ENCODE measurements at regions not wholly inside any gene's neighbourhood (a gene's known extent, or its start where the extent isn't known, plus 50 kb on each side); places are given as distances from the start of the nearest gene placed in this dataset.

- TF ChIP-seq, protein P1, sequence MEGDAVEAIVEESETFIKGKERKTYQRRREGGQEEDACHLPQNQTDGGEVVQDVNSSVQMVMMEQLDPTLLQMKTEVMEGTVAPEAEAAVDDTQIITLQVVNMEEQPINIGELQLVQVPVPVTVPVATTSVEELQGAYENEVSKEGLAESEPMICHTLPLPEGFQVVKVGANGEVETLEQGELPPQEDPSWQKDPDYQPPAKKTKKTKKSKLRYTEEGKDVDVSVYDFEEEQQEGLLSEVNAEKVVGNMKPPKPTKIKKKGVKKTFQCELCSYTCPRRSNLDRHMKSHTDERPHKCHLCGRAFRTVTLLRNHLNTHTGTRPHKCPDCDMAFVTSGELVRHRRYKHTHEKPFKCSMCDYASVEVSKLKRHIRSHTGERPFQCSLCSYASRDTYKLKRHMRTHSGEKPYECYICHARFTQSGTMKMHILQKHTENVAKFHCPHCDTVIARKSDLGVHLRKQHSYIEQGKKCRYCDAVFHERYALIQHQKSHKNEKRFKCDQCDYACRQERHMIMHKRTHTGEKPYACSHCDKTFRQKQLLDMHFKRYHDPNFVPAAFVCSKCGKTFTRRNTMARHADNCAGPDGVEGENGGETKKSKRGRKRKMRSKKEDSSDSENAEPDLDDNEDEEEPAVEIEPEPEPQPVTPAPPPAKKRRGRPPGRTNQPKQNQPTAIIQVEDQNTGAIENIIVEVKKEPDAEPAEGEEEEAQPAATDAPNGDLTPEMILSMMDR (IDR thresholded peaks at IDR 0.05; ENCODE audit: insufficient read depth, low read length), result no peak
- TF ChIP-seq, protein P2, sequence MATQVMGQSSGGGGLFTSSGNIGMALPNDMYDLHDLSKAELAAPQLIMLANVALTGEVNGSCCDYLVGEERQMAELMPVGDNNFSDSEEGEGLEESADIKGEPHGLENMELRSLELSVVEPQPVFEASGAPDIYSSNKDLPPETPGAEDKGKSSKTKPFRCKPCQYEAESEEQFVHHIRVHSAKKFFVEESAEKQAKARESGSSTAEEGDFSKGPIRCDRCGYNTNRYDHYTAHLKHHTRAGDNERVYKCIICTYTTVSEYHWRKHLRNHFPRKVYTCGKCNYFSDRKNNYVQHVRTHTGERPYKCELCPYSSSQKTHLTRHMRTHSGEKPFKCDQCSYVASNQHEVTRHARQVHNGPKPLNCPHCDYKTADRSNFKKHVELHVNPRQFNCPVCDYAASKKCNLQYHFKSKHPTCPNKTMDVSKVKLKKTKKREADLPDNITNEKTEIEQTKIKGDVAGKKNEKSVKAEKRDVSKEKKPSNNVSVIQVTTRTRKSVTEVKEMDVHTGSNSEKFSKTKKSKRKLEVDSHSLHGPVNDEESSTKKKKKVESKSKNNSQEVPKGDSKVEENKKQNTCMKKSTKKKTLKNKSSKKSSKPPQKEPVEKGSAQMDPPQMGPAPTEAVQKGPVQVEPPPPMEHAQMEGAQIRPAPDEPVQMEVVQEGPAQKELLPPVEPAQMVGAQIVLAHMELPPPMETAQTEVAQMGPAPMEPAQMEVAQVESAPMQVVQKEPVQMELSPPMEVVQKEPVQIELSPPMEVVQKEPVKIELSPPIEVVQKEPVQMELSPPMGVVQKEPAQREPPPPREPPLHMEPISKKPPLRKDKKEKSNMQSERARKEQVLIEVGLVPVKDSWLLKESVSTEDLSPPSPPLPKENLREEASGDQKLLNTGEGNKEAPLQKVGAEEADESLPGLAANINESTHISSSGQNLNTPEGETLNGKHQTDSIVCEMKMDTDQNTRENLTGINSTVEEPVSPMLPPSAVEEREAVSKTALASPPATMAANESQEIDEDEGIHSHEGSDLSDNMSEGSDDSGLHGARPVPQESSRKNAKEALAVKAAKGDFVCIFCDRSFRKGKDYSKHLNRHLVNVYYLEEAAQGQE (IDR thresholded peaks at IDR 0.05; ENCODE audit: insufficient replicate concordance, low read depth), result no peak
- no peak for TF ChIP-seq POLR2AphosphoS5 (IDR thresholded peaks at IDR 0.05; ENCODE audit: low read depth)
- TF ChIP-seq GABPA (IDR thresholded peaks at IDR 0.05; ENCODE audit: low read depth), result no peak
- no peak for TF ChIP-seq SPI1 (IDR thresholded peaks at IDR 0.05; ENCODE audit: borderline replicate concordance, low read depth)
These were observed 238.2 kb upstream of the FLRT2 start for GRCh38 chr14:85291731-85292130.
